GM23338 (cell line): ENCODE measurements at regions not wholly inside any gene's neighbourhood (a gene's known extent, or its start where the extent isn't known, plus 50 kb on each side); places are given as distances from the start of the nearest gene placed in this dataset.

Experiments
- ATAC-seq: fragments of 200-7000 bp; cut with Tn5 transposase; 3 replicates; pipeline ENCODE4 v1.9.1; 2020
- DNase-seq: peaks from one replicate; pipeline ENCODE4 v3.0.0-alpha.2; 2015; ENCODE audit warnings: low spot score
- H2AFZ ChIP-seq: fragments of 200-600 bp; sonication (generic); 2 replicates; pipeline ENCODE4 v1.8.0; 2016; ENCODE audit warnings: antibody characterized with exemption, mild to moderate bottlenecking, moderate library complexity
- H3F3A ChIP-seq: fragments of 200-600 bp; sonication (generic); replicated peaks from 2 replicates; pipeline ENCODE4 v1.8.0; 2017; ENCODE audit warnings: antibody characterized with exemption, mixed run types, low read depth
- H3K27ac ChIP-seq: fragments of 200-600 bp; sonication (generic); 2 replicates; pipeline ENCODE4 v1.6.1; 2016; ENCODE audit warnings: low read depth
- H3K27me3 ChIP-seq: fragments of 200-600 bp; sonication (generic); 2 replicates; pipeline ENCODE4 v1.8.0; 2016; ENCODE audit warnings: mild to moderate bottlenecking, mixed run types, moderate library complexity; ENCODE audit not compliant: insufficient read depth
- H3K36me3 ChIP-seq: fragments of 200-600 bp; sonication (generic); 2 replicates; pipeline ENCODE4 v1.8.0; 2016; ENCODE audit warnings: mild to moderate bottlenecking; ENCODE audit not compliant: insufficient read depth
- H3K4me1 ChIP-seq: fragments of 200-600 bp; sonication (generic); 2 replicates; pipeline ENCODE4 v1.8.0; 2016; ENCODE audit warnings: mild to moderate bottlenecking, moderate library complexity; ENCODE audit not compliant: insufficient read depth
- H3K4me2 ChIP-seq: fragments of 200-600 bp; sonication (generic); 2 replicates; pipeline ENCODE4 v1.7.1; 2017; ENCODE audit warnings: mixed run types
- H3K4me3 ChIP-seq: fragments of 200-600 bp; sonication (generic); 2 replicates; pipeline ENCODE4 v1.6.1; 2016; ENCODE audit warnings: mixed run types
- H3K79me2 ChIP-seq: fragments of 200-600 bp; sonication (generic); replicated peaks from 2 replicates; pipeline ENCODE4 v1.8.0; 2017; ENCODE audit warnings: mild to moderate bottlenecking; ENCODE audit not compliant: insufficient read depth
- H3K9me2 ChIP-seq: fragments of 200-600 bp; sonication (generic); 2 replicates; pipeline ENCODE4 v1.8.0; 2017; ENCODE audit not compliant: insufficient read depth
- H4K20me1 ChIP-seq: fragments of 200-600 bp; sonication (generic); replicated peaks from 2 replicates; pipeline ENCODE4 v1.8.0; 2017; ENCODE audit warnings: mild to moderate bottlenecking; ENCODE audit not compliant: insufficient read depth
- H3K27ac Mint-ChIP-seq: 2 replicates; pipeline ENCODE4 v1.8.0; 2020; ENCODE audit warnings: inconsistent platforms, mild to moderate bottlenecking, moderate library complexity, mixed read lengths
- H3K27me3 Mint-ChIP-seq: 3 replicates; pipeline ENCODE4 v1.8.0; 2022; ENCODE audit warnings: low read depth, mild to moderate bottlenecking, moderate library complexity, mixed read lengths, inconsistent platforms; ENCODE audit not compliant: insufficient read depth, poor library complexity
- H3K36me3 Mint-ChIP-seq: 3 replicates; pipeline ENCODE4 v1.8.0; 2021; ENCODE audit warnings: low read depth, mild to moderate bottlenecking, inconsistent platforms, moderate library complexity, mixed read lengths
- H3K4me1 Mint-ChIP-seq: 3 replicates; pipeline ENCODE4 v1.8.0; 2020; ENCODE audit warnings: mild to moderate bottlenecking, inconsistent platforms, mixed read lengths
- H3K4me3 Mint-ChIP-seq: 3 replicates; pipeline ENCODE4 v1.8.0; 2021; ENCODE audit warnings: moderate library complexity, mild to moderate bottlenecking, inconsistent platforms, mixed read lengths
- H3K9me3 Mint-ChIP-seq: 3 replicates; pipeline ENCODE4 v1.8.0; 2020; ENCODE audit warnings: moderate library complexity, mild to moderate bottlenecking, inconsistent platforms, mixed read lengths
- CREB1 ChIP-seq: fragments of 250-450 bp; sonication (Bioruptor Pico); IDR thresholded peaks from 2 replicates; pipeline ENCODE4 v1.5.0; 2020; ENCODE audit warnings: low read depth, mild to moderate bottlenecking, moderate library complexity
- CTCF ChIP-seq, 2 experiments: fragments of 200-600 bp in 1 of 2; sonication (generic) in 1 of 2; conservative IDR thresholded peaks; 2 replicates each; pipeline versions ENCODE4 v1.5.1 to v1.6.1; 2016 to 2017; ENCODE audit warnings: antibody characterized with exemption in 2 of 2, low read depth in 2 of 2, mild to moderate bottlenecking in 2 of 2, moderate library complexity in 1 of 2
- ETS1 ChIP-seq: IDR thresholded peaks from 2 replicates; pipeline ENCODE4 v1.6.1; 2016; ENCODE audit warnings: antibody characterized with exemption
- EZH2 ChIP-seq: fragments of 200-600 bp; sonication (generic); IDR thresholded peaks from one replicate; pipeline ENCODE4 v1.8.0; 2017; ENCODE audit warnings: antibody characterized with exemption, mild to moderate bottlenecking, low read depth; ENCODE audit not compliant: unreplicated experiment
- EZH2phosphoT487 ChIP-seq: fragments of 200-600 bp; sonication (generic); IDR thresholded peaks from one replicate; pipeline ENCODE4 v1.8.1; 2018; ENCODE audit warnings: antibody characterized with exemption; ENCODE audit not compliant: unreplicated experiment
- JUNB ChIP-seq: IDR thresholded peaks from one replicate; pipeline ENCODE4 v1.6.1; 2016; ENCODE audit warnings: antibody characterized with exemption; ENCODE audit not compliant: unreplicated experiment
- NANOG ChIP-seq: IDR thresholded peaks from 2 replicates; pipeline ENCODE4 v1.6.1; 2016; ENCODE audit warnings: antibody characterized with exemption, borderline replicate concordance
- POLR2AphosphoS5 ChIP-seq: IDR thresholded peaks from 2 replicates; pipeline ENCODE4 v1.6.1; 2016; ENCODE audit warnings: antibody characterized with exemption, low read depth
- REST ChIP-seq: IDR thresholded peaks from one replicate; pipeline ENCODE4 v1.6.1; 2018; ENCODE audit warnings: antibody characterized with exemption; ENCODE audit not compliant: unreplicated experiment
- STAT1 ChIP-seq: IDR thresholded peaks from one replicate; pipeline ENCODE4 v1.6.1; 2016; ENCODE audit warnings: antibody characterized with exemption; ENCODE audit not compliant: unreplicated experiment
- ZNF114 ChIP-seq: fragments of 250-450 bp; sonication (Bioruptor Pico); IDR thresholded peaks from 2 replicates; pipeline ENCODE4 v1.5.0; 2020; ENCODE audit warnings: mild to moderate bottlenecking, moderate library complexity
- ZNF331 ChIP-seq: fragments of 250-450 bp; sonication (Bioruptor Pico); IDR thresholded peaks from 2 replicates; pipeline ENCODE4 v1.5.0; 2020; ENCODE audit warnings: low read depth, mild to moderate bottlenecking, moderate library complexity
- ZNF462 ChIP-seq: fragments of 250-450 bp; sonication (Bioruptor Pico); IDR thresholded peaks from 2 replicates; pipeline ENCODE4 v1.5.0; 2020; ENCODE audit warnings: mild to moderate bottlenecking, moderate library complexity

GRCh38 chr18:54444319-54444914 is 86.7 kb downstream of the C18orf54 start:
- peak; percentile 87 for DNase-seq
- Mint-ChIP-seq H3K9me3 (0 out of 3 replicates have a peak, but pooled peaks cover 8% of the 10 kb centered on the region), H3K4me1 (peaks cover 9% of the 10 kb centered on the region; the same call in 2 of the 3 replicates), H3K27ac (no peak overlapping the region; the same call in 1 of the 2 replicates), H3K27me3 (peaks cover 8% of the 10 kb centered on the region), H3K36me3 (no peaks in the 10 kb centered on the region; the same call in 2 of the 3 replicates), H3K4me3 (no peak overlapping the region)
- Histone ChIP-seq H3K4me3 (no peak overlapping the region), H3K79me2 (no peaks in the 10 kb centered on the region), H2AFZ (peak overlapping the region; percentile 34; the same call in 1 of the 2 replicates), H3K27ac (no peak overlapping the region), H3K36me3 (no peaks in the 10 kb centered on the region), H3K4me2 (no peak overlapping the region), H3K9me2 (0 out of 2 replicates have a peak, but pooled peaks cover 2% of the 10 kb centered on the region), H3K27me3 (no peaks in the 10 kb centered on the region), H3F3A (no peaks in the 10 kb centered on the region), H3K4me1 (peaks cover 3% of the 10 kb centered on the region; the same call in 1 of the 2 replicates), H4K20me1 (no peaks in the 10 kb centered on the region)
- ATAC-seq, result peak; percentile 97
- TF ChIP-seq EZH2phosphoT487 (no peak), REST (no peak), JUNB (no peak), ZNF331 (CRISPR knock-in tag) (no peak), NANOG (0 out of 2 replicates have a peak, but pooled peaks have one; percentile 12), CREB1 (no peak), CTCF (conservative IDR thresholded peaks at IDR 0.05; ENCODE audit: low read depth in 2 of 2) (peak; percentile 95 to 97), EZH2 (no peak), ETS1 (no peak), POLR2AphosphoS5 (no peak), STAT1 (no peak), ZNF462 (CRISPR knock-in tag) (no peak), ZNF114 (no peak)
